ENCODE measurements at regions not wholly inside any gene's neighbourhood (a gene's known extent, or its start where the extent isn't known, plus 50 kb on each side); places are given as distances from the start of the nearest gene placed in this dataset.

- Mint-ChIP-seq H3K4me1 (no peaks in the 10 kb centered on the region), H3K27ac (no peak overlapping the region), H3K4me3 (no peak overlapping the region), H3K36me3 (ENCODE audit: low read depth) (no peaks in the 10 kb centered on the region), H3K27me3 (peaks cover 23% of the 10 kb centered on the region), H3K9me3 (no peaks in the 10 kb centered on the region)
- DNase-seq (no peak), ATAC-seq (ENCODE audit: low read depth) (no peak)
- intact Hi-C loops (cut with micrococcal nuclease), result no loop called here
- ChIA-PET POLR2A (no interaction called here), CTCF (no interaction called here)
- TF ChIP-seq, protein P1, sequence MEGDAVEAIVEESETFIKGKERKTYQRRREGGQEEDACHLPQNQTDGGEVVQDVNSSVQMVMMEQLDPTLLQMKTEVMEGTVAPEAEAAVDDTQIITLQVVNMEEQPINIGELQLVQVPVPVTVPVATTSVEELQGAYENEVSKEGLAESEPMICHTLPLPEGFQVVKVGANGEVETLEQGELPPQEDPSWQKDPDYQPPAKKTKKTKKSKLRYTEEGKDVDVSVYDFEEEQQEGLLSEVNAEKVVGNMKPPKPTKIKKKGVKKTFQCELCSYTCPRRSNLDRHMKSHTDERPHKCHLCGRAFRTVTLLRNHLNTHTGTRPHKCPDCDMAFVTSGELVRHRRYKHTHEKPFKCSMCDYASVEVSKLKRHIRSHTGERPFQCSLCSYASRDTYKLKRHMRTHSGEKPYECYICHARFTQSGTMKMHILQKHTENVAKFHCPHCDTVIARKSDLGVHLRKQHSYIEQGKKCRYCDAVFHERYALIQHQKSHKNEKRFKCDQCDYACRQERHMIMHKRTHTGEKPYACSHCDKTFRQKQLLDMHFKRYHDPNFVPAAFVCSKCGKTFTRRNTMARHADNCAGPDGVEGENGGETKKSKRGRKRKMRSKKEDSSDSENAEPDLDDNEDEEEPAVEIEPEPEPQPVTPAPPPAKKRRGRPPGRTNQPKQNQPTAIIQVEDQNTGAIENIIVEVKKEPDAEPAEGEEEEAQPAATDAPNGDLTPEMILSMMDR (IDR thresholded peaks at IDR 0.05), result no peak
These were observed 387.5 kb downstream of the COG6 start for GRCh38 chr13:40042991-40043390.

- DNase-seq, result no peak
- no peaks in the 10 kb centered on the region for H3K36me3 Mint-ChIP-seq (ENCODE audit: low read depth)
- TF ChIP-seq, protein P1 (IDR thresholded peaks at IDR 0.05), result no peak
- H3K4me1 Mint-ChIP-seq, result no peaks in the 10 kb centered on the region
- ChIA-PET CTCF (no interaction called here), POLR2A (interaction anchor here (0.5 kb wide), 1 partner anchor 167 kb away, joined by 3 read pairs; no protein-coding TSS in a partner anchor)
- H3K4me3 Mint-ChIP-seq, result no peak overlapping the region
- H3K27ac Mint-ChIP-seq, result no peak overlapping the region
- no peak for ATAC-seq (ENCODE audit: low read depth)
- no peaks in the 10 kb centered on the region for H3K9me3 Mint-ChIP-seq
- intact Hi-C loops (cut with micrococcal nuclease), result no loop called here
- H3K27me3 Mint-ChIP-seq, result peaks cover 22% of the 10 kb centered on the region
These were observed 388.3 kb downstream of the COG6 start for GRCh38 chr13:40043764-40044163.

- DNase-seq (no peak), ATAC-seq (ENCODE audit: low read depth) (no peak)
- Mint-ChIP-seq H3K27ac (no peak overlapping the region), H3K36me3 (ENCODE audit: low read depth) (no peaks in the 10 kb centered on the region), H3K4me1 (no peaks in the 10 kb centered on the region), H3K4me3 (no peak overlapping the region), H3K9me3 (no peaks in the 10 kb centered on the region), H3K27me3 (peaks cover 16% of the 10 kb centered on the region)
- ChIA-PET CTCF (no interaction called here), POLR2A (no interaction called here)
- intact Hi-C loops (cut with micrococcal nuclease), result no loop called here
- TF ChIP-seq, protein P1 (IDR thresholded peaks at IDR 0.05), result no peak
These were observed 391.9 kb downstream of the COG6 start for GRCh38 chr13:40047322-40047771.

GRCh38 chr13:40048551-40048950, 393.1 kb downstream of the COG6 start:
- DNase-seq, result no peak
- intact Hi-C loops (cut with micrococcal nuclease), result no loop called here
- Mint-ChIP-seq H3K4me1 (no peaks in the 10 kb centered on the region), H3K36me3 (ENCODE audit: low read depth) (no peaks in the 10 kb centered on the region), H3K4me3 (no peak overlapping the region), H3K27me3 (peaks cover 12% of the 10 kb centered on the region), H3K9me3 (no peaks in the 10 kb centered on the region), H3K27ac (no peak overlapping the region)
- ChIA-PET CTCF (no interaction called here), POLR2A (no interaction called here)
- no peak for ATAC-seq (ENCODE audit: low read depth)
- TF ChIP-seq, protein P1 (IDR thresholded peaks at IDR 0.05), result no peak

- H3K4me1 Mint-ChIP-seq, result no peaks in the 10 kb centered on the region
- H3K4me3 Mint-ChIP-seq, result no peak overlapping the region
- no peak for ATAC-seq (ENCODE audit: low read depth)
- peaks cover 1% of the 10 kb centered on the region for H3K27me3 Mint-ChIP-seq
- no peak overlapping the region for H3K27ac Mint-ChIP-seq
- no peak for DNase-seq
- H3K36me3 Mint-ChIP-seq (ENCODE audit: low read depth), result no peaks in the 10 kb centered on the region
- intact Hi-C loops (cut with micrococcal nuclease), result no loop called here
- TF ChIP-seq, protein P1 (IDR thresholded peaks at IDR 0.05), result no peak
- H3K9me3 Mint-ChIP-seq, result no peaks in the 10 kb centered on the region
- CTCF ChIA-PET, result no interaction called here
- POLR2A ChIA-PET, result no interaction called here
These were observed 397.5 kb downstream of the COG6 start for GRCh38 chr13:40052954-40053353.
